Endothelial cell of umbilical vein (primary cell): ENCODE measurements at regions not wholly inside any gene's neighbourhood (a gene's known extent, or its start where the extent isn't known, plus 50 kb on each side); places are given as distances from the start of the nearest gene placed in this dataset.

Experiments used
- BruUV-seq: library from RNA; stranded (reverse); fragments of 400-500 nt; replicated peaks from 2 replicates; lab custom pipeline; 2021; lab: Mats Ljungman, UMichigan
- CTCF ChIA-PET: fragments of 300-600, 350-600 bp; sonication (Branson Sonifier 250); formaldehyde crosslinking; loops from one replicate; lab custom pipeline; 2021; ENCODE audit warnings: antibody characterized with exemption, inconsistent platforms; lab: Charles Lee
- POLR2A ChIA-PET: fragments of 300-600, 350-600 bp; sonication (Branson Sonifier 250); formaldehyde crosslinking; loops from one replicate; lab custom pipeline; 2021; ENCODE audit warnings: antibody characterized with exemption, inconsistent platforms; lab: Charles Lee
- DNase-seq: peaks from one replicate; pipeline ENCODE4 v3.0.0-alpha.2; 2011; ENCODE audit warnings: low read depth, low spot score
- FAIRE-seq: peaks from 2 replicates; lab custom pipeline; 2011; peaks lifted over from hg19 to GRCh38; lab: Jason Lieb, UNC
- H2AFZ ChIP-seq: 2 replicates; pipeline ENCODE4 v1.6.0; 2012; ENCODE audit warnings: low read depth, low read length, control low read depth, inconsistent platforms
- H3K27ac ChIP-seq: 2 replicates; pipeline ENCODE4 v1.5.1; 2011; ENCODE audit warnings: low read depth, mild to moderate bottlenecking, control low read depth, low read length, moderate library complexity; ENCODE audit not compliant: insufficient read depth
- H3K27me3 ChIP-seq, 2 experiments: 2 replicates each; pipeline versions ENCODE4 v1.6.0 to v1.6.1; 2011; ENCODE audit warnings: low read length in 2 of 2, mixed read lengths in 1 of 2; ENCODE audit not compliant: control insufficient read depth in 2 of 2, insufficient read depth in 2 of 2
- H3K36me3 ChIP-seq, 2 experiments: 2 replicates in 1 of 2; 3 replicates in 1 of 2; pipeline ENCODE4 v1.5.1; 2011; ENCODE audit warnings: low read length in 2 of 2, mild to moderate bottlenecking in 1 of 2, moderate library complexity in 1 of 2; ENCODE audit not compliant: control insufficient read depth in 2 of 2, insufficient read depth in 2 of 2; ENCODE audit errors: extremely low read depth in 1 of 2
- H3K4me1 ChIP-seq: 3 replicates; pipeline ENCODE4 v1.5.1; 2011; ENCODE audit warnings: mild to moderate bottlenecking, low read length; ENCODE audit not compliant: control insufficient read depth, insufficient read depth; ENCODE audit errors: extremely low read depth
- H3K4me2 ChIP-seq: 2 replicates; pipeline ENCODE4 v1.6.1; 2011; ENCODE audit warnings: low read length, control low read depth, mixed read lengths; ENCODE audit not compliant: insufficient read depth
- H3K4me3 ChIP-seq, 3 experiments: fragments of 200-600 bp in 1 of 3; sonication (generic), shearing (Covaris generic) in 1 of 3; replicated peaks in 1 of 3; 2 replicates each; pipeline ENCODE4 v1.5.1; 2011 to 2016; ENCODE audit warnings: control low read depth in 3 of 3, low read length in 3 of 3, mild to moderate bottlenecking in 2 of 3, inconsistent platforms in 1 of 3, low read depth in 1 of 3, moderate library complexity in 1 of 3; ENCODE audit not compliant: insufficient read depth in 1 of 3
- H3K79me2 ChIP-seq: 2 replicates; pipeline ENCODE4 v1.6.0; 2012; ENCODE audit warnings: low read length, inconsistent platforms; ENCODE audit not compliant: control insufficient read depth, insufficient read depth
- H3K9ac ChIP-seq: replicated peaks from 2 replicates; pipeline ENCODE3; 2011; ENCODE audit warnings: low read length, control low read depth; ENCODE audit not compliant: insufficient read depth; ENCODE audit errors: extremely low read depth
- H3K9me1 ChIP-seq: replicated peaks from 3 replicates; pipeline ENCODE4 v1.6.0; 2011; ENCODE audit warnings: mild to moderate bottlenecking, low read length; ENCODE audit not compliant: control insufficient read depth, insufficient read depth; ENCODE audit errors: extremely low read depth
- H3K9me3 ChIP-seq: replicated peaks from 2 replicates; pipeline ENCODE4 v1.5.1; 2012; ENCODE audit warnings: low read length, inconsistent platforms; ENCODE audit not compliant: control insufficient read depth, insufficient read depth
- H4K20me1 ChIP-seq: replicated peaks from 2 replicates; pipeline ENCODE3; 2011; ENCODE audit warnings: mild to moderate bottlenecking, low read length; ENCODE audit not compliant: control insufficient read depth, insufficient read depth; ENCODE audit errors: extremely low read depth
- CTCF ChIP-seq, 2 donors: IDR thresholded peaks; 1 replicate in 1 of 2; 2 replicates in 1 of 2; pipeline ENCODE4 v1.5.1; 2011; ENCODE audit warnings: low read length in 2 of 2, mild to moderate bottlenecking in 2 of 2, moderate library complexity in 2 of 2, control low read depth in 1 of 2, inconsistent platforms in 1 of 2, low read depth in 1 of 2; ENCODE audit not compliant: insufficient read depth in 1 of 2; ENCODE audit errors: extremely low read depth in 1 of 2
- EZH2 ChIP-seq: IDR thresholded peaks from 2 replicates; pipeline ENCODE4 v1.6.1; 2012; ENCODE audit warnings: borderline replicate concordance, low read depth, mild to moderate bottlenecking, moderate library complexity, low read length, inconsistent platforms; ENCODE audit not compliant: severe bottlenecking
- FOS ChIP-seq: IDR thresholded peaks from 2 replicates; pipeline ENCODE4 v1.6.1; 2011; ENCODE audit warnings: mild to moderate bottlenecking, low read length, moderate library complexity, borderline replicate concordance; ENCODE audit not compliant: insufficient read depth
- GATA2 ChIP-seq: IDR thresholded peaks from 2 replicates; pipeline ENCODE4 v1.7.0; 2011; ENCODE audit warnings: low read depth, mild to moderate bottlenecking, moderate library complexity, mixed read lengths, low read length; ENCODE audit not compliant: insufficient read length, insufficient read depth
- JUN ChIP-seq: IDR thresholded peaks from 2 replicates; pipeline ENCODE4 v1.6.1; 2011; ENCODE audit warnings: borderline replicate concordance, low read depth; ENCODE audit not compliant: insufficient read length, insufficient read depth
- MYC ChIP-seq: IDR thresholded peaks from one replicate; pipeline ENCODE4 v1.6.1; 2011; ENCODE audit warnings: mild to moderate bottlenecking, low read depth, low read length
- POLR2A ChIP-seq: IDR thresholded peaks from 2 replicates; pipeline ENCODE4 v1.6.1; 2012; ENCODE audit warnings: low read depth, mild to moderate bottlenecking, control low read depth, low read length
- POLR2AphosphoS5 ChIP-seq: IDR thresholded peaks from 2 replicates; pipeline ENCODE4 v1.6.1; 2012; ENCODE audit warnings: low read depth, mild to moderate bottlenecking, control low read depth, low read length, moderate library complexity; ENCODE audit not compliant: insufficient read depth
- dilution Hi-C: fragments of 300-500 bp; cut with MboI; formaldehyde crosslinking; loops from one replicate; pipeline ENCODE4 v1.15.0; 2019; ENCODE audit warnings: low sequenced_read_pairs; ENCODE audit not compliant: extremely low pct_ligation_motif_present
- intact Hi-C: fragments of 100-400 bp; cut with micrococcal nuclease; formaldehyde crosslinking; loops from one replicate; pipeline ENCODE4 v1.10.0; 2022
- TF ChIP-seq, protein P1 (sequence below): IDR thresholded peaks from 2 replicates; pipeline ENCODE4 v1.6.1; 2011; ENCODE audit not compliant: insufficient read depth, insufficient read length

DNA sequence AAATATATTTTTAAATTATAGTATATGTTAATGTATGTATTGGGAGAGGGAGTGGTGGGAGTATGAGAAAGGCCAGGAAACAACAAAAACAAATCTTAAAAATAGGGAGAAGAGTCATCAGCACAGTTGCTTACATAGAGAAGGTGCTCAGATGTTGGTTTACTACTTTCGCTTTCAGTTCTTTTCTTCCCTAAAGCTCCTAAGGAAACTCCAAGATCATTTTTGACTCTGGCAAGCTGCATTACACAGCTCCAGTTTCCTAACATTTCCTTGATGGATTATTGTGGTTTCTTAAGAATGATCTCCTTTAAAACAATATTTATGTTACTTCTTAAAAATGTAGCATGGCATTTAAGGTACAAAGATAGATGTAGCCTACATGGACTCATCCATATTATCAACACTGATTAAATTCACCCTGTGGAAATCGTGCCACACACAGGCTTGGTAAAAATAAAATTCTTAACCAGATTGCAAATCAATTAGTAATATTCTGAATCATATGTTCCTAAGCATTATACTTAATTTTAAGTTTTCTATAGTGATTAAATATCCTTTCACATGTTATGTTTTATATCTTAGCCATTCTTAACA is 118.0 kb upstream of the MAN1A1 start:
- H3K4me1 ChIP-seq, result no peaks in the 10 kb centered on the region
- ChIA-PET POLR2A (no interaction called here), CTCF (no interaction called here)
- TF ChIP-seq EZH2, result no peak
- H3K9ac ChIP-seq, result no peak overlapping the region
- intact Hi-C loops, result no loop called here
- no peaks in the 10 kb centered on the region for H3K27me3 ChIP-seq
- no peak overlapping the region for H2AFZ ChIP-seq
- no peaks in the 10 kb centered on the region for H3K79me2 ChIP-seq
- no peaks in the 10 kb centered on the region for H4K20me1 ChIP-seq
- no peaks in the 10 kb centered on the region for H3K9me1 ChIP-seq
- no peak overlapping the region for H3K27ac ChIP-seq
- H3K4me2 ChIP-seq, result no peak overlapping the region
- FAIRE-seq (no peak), DNase-seq (no peak)
- no peak overlapping the region for H3K4me3 ChIP-seq
- no peaks in the 10 kb centered on the region for H3K9me3 ChIP-seq
- no TSS peak for BruUV-seq
- H3K36me3 ChIP-seq, result no peaks in the 10 kb centered on the region
- dilution Hi-C loops, result no loop called here

- no peak overlapping the region for H3K27ac ChIP-seq
- TF ChIP-seq MYC, result no peak
- no peak for TF ChIP-seq JUN
- TF ChIP-seq POLR2A, result no peak
- TF ChIP-seq EZH2, result no peak
- TF ChIP-seq CTCF (IDR thresholded peaks at IDR 0.05; ENCODE audit: extremely low read depth in 1 of 2, insufficient read depth in 1 of 2, low read depth in 1 of 2, low read length in 2 of 2), result no peak
- no peak for TF ChIP-seq FOS
- TF ChIP-seq POLR2AphosphoS5, result no peak
- TF ChIP-seq, protein P1, sequence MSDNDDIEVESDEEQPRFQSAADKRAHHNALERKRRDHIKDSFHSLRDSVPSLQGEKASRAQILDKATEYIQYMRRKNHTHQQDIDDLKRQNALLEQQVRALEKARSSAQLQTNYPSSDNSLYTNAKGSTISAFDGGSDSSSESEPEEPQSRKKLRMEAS, result no peak
- no peak for TF ChIP-seq GATA2
- no TSS peak for BruUV-seq
- intact Hi-C loops (no loop called here), dilution Hi-C loops (no loop called here)
- FAIRE-seq (no peak), DNase-seq (no peak)
- no peaks in the 10 kb centered on the region for H3K9me1 ChIP-seq
- no peaks in the 10 kb centered on the region for H3K9me3 ChIP-seq
- no peaks in the 10 kb centered on the region for H3K27me3 ChIP-seq
- H2AFZ ChIP-seq, result no peak overlapping the region
- H3K4me2 ChIP-seq, result no peak overlapping the region
- H3K9ac ChIP-seq, result no peak overlapping the region
- no peaks in the 10 kb centered on the region for H4K20me1 ChIP-seq
- H3K4me3 ChIP-seq, result no peak overlapping the region
- ChIA-PET CTCF (no interaction called here), POLR2A (no interaction called here)
- H3K79me2 ChIP-seq, result no peaks in the 10 kb centered on the region
- no peaks in the 10 kb centered on the region for H3K4me1 ChIP-seq
- no peaks in the 10 kb centered on the region for H3K36me3 ChIP-seq
Measured at GRCh38 chr6:119466226-119466625, 116.7 kb upstream of the MAN1A1 start.
